Mesenchymal stem cell (in vitro differentiated cells and primary cell): ENCODE measurements at regions not wholly inside any gene's neighbourhood (a gene's known extent, or its start where the extent isn't known, plus 50 kb on each side); places are given as distances from the start of the nearest gene placed in this dataset.

Source experiments
- DNase-seq: peaks from one replicate; pipeline ENCODE4 v3.0.0-alpha.2; 2013
- H2AFZ ChIP-seq: one replicate; pipeline ENCODE4 v1.6.1; 2013; ENCODE audit warnings: low read depth, mild to moderate bottlenecking, control low read depth, inconsistent platforms, low read length, moderate library complexity
- H2AK5ac ChIP-seq: 2 replicates; pipeline ENCODE4 v1.6.1; 2013; ENCODE audit warnings: low read length, moderate library complexity, mild to moderate bottlenecking, inconsistent platforms; ENCODE audit not compliant: severe bottlenecking
- H2BK120ac ChIP-seq: one replicate; pipeline ENCODE4 v1.6.1; 2013; ENCODE audit warnings: low read depth, mild to moderate bottlenecking, inconsistent platforms, low read length, moderate library complexity
- H2BK12ac ChIP-seq, 2 experiments: one replicate each; pipeline ENCODE4 v1.6.1; 2013; ENCODE audit warnings: inconsistent platforms in 2 of 2, low read length in 2 of 2, mild to moderate bottlenecking in 2 of 2, moderate library complexity in 2 of 2, control low read depth in 1 of 2
- H2BK15ac ChIP-seq: one replicate; pipeline ENCODE4 v1.6.1; 2013; ENCODE audit warnings: mild to moderate bottlenecking, low read depth, inconsistent platforms; ENCODE audit not compliant: poor library complexity, severe bottlenecking
- H2BK5ac ChIP-seq: 2 replicates; pipeline ENCODE4 v1.6.1; 2013; ENCODE audit warnings: low read depth, mild to moderate bottlenecking, low read length, control low read depth, inconsistent platforms; ENCODE audit not compliant: poor library complexity, severe bottlenecking
- H3K14ac ChIP-seq, 2 experiments: one replicate each; pipeline ENCODE4 v1.6.1; 2013; ENCODE audit warnings: inconsistent platforms in 2 of 2, low read length in 2 of 2, control low read depth in 1 of 2, mild to moderate bottlenecking in 1 of 2, moderate library complexity in 1 of 2
- H3K18ac ChIP-seq, 2 experiments: one replicate each; pipeline ENCODE4 v1.6.1; 2013; ENCODE audit warnings: inconsistent platforms in 2 of 2, low read length in 2 of 2, control low read depth in 1 of 2, low read depth in 1 of 2, mild to moderate bottlenecking in 1 of 2
- H3K23ac ChIP-seq, 2 experiments: one replicate each; pipeline ENCODE4 v1.6.1; 2013; ENCODE audit warnings: inconsistent platforms in 2 of 2, low read length in 2 of 2, mild to moderate bottlenecking in 2 of 2, moderate library complexity in 2 of 2, control low read depth in 1 of 2
- H3K27ac ChIP-seq: 2 replicates; pipeline ENCODE4 v1.5.1; 2013; ENCODE audit warnings: mild to moderate bottlenecking, moderate library complexity, low read length, control low read depth, inconsistent platforms; ENCODE audit not compliant: poor library complexity, severe bottlenecking
- H3K27me3 ChIP-seq, 2 experiments: 2 replicates each; pipeline versions ENCODE4 v1.6.1 to v1.7.0; 2013; ENCODE audit warnings: low read length in 2 of 2, mild to moderate bottlenecking in 2 of 2, moderate library complexity in 2 of 2, control low read depth in 1 of 2, inconsistent platforms in 1 of 2; ENCODE audit not compliant: control insufficient read depth in 1 of 2, insufficient read depth in 1 of 2
- H3K36me3 ChIP-seq, 2 experiments: 2 replicates each; pipeline versions ENCODE4 v1.6.1 to v1.7.0; 2013; ENCODE audit warnings: low read length in 2 of 2, control low read depth in 1 of 2, inconsistent platforms in 1 of 2, low read depth in 1 of 2, mild to moderate bottlenecking in 1 of 2; ENCODE audit not compliant: insufficient read depth in 2 of 2, control insufficient read depth in 1 of 2
- H3K4ac ChIP-seq, 2 experiments: one replicate each; pipeline ENCODE4 v1.6.1; 2013; ENCODE audit warnings: inconsistent platforms in 2 of 2, low read length in 2 of 2, mild to moderate bottlenecking in 2 of 2, moderate library complexity in 2 of 2, control low read depth in 1 of 2, low read depth in 1 of 2
- H3K4me1 ChIP-seq: 2 replicates; pipeline ENCODE4 v1.6.1; 2013; ENCODE audit warnings: low read depth, low read length, control low read depth; ENCODE audit not compliant: control insufficient read depth, insufficient read depth
- H3K4me2 ChIP-seq: 2 replicates; pipeline ENCODE4 v1.6.1; 2013; ENCODE audit warnings: low read length, mild to moderate bottlenecking, inconsistent platforms; ENCODE audit not compliant: poor library complexity, severe bottlenecking
- H3K4me3 ChIP-seq, 2 experiments: 2 replicates each; pipeline versions ENCODE4 v1.5.1 to v1.7.0; 2013; ENCODE audit warnings: low read length in 2 of 2, mild to moderate bottlenecking in 2 of 2, control low read depth in 1 of 2, low read depth in 1 of 2; ENCODE audit not compliant: insufficient read depth in 1 of 2
- H3K79me1 ChIP-seq: replicated peaks from 2 replicates; pipeline ENCODE4 v1.6.1; 2013; ENCODE audit warnings: mild to moderate bottlenecking, control low read depth, low read length, inconsistent platforms; ENCODE audit not compliant: poor library complexity, severe bottlenecking
- H3K9ac ChIP-seq: 2 replicates; pipeline ENCODE4 v1.7.0; 2013; ENCODE audit warnings: mild to moderate bottlenecking, low read length, moderate library complexity
- H3K9me3 ChIP-seq: 2 replicates; pipeline ENCODE4 v1.7.0; 2013; ENCODE audit warnings: mild to moderate bottlenecking, low read length; ENCODE audit not compliant: control insufficient read depth
- H4K8ac ChIP-seq: one replicate; pipeline ENCODE4 v1.6.1; 2013; ENCODE audit warnings: inconsistent platforms, mild to moderate bottlenecking, low read length, moderate library complexity
- H4K91ac ChIP-seq: one replicate; pipeline ENCODE4 v1.6.1; 2013; ENCODE audit warnings: mild to moderate bottlenecking, low read length, inconsistent platforms
- WGBS: methylation state at CpG from one replicate; pipeline ENCODE4 v1.1.7; 2013; ENCODE audit warnings: mixed read lengths; 5-methylcytosine and 5-hydroxymethylcytosine counted together

DNA sequence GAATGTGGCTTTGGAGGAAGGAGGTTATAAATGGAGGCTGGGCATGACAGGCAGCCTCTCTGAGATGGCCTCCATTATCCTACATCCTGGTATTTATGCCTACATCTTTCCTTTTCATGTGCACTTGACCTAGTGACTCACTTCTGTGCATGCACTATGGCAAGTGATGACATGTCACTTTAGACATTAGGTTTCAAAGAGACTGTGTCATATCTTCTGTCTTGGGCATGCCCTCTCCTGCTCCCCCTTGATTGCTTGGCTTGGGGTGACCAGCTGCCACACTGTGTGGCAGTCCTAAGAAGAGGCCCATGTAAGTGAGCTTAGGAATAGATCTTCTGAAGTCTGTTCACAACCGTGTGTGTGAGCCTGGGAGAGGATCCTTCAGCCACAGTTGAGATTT is 472.8 kb downstream of the FGF9 start:
- Histone ChIP-seq H2AK5ac (no peak overlapping the region), H2BK15ac (no peak overlapping the region), H3K27me3 (no peaks in the 10 kb centered on the region), H2BK120ac (no peak overlapping the region), H3K4me2 (no peak overlapping the region), H2BK12ac (no peak overlapping the region), H4K8ac (no peak overlapping the region), H3K79me1 (peaks cover 6% of the 10 kb centered on the region), H2AFZ (no peak overlapping the region), H3K4me3 (no peak overlapping the region), H3K27ac (no peak overlapping the region), H3K9ac (no peak overlapping the region), H3K4me1 (no peaks in the 10 kb centered on the region), H3K9me3 (peaks cover 8% of the 10 kb centered on the region), H4K91ac (no peak overlapping the region), H3K4ac (no peak overlapping the region), H3K36me3 (no peaks in the 10 kb centered on the region), H3K23ac (no peak overlapping the region), H3K18ac (no peak overlapping the region), H3K14ac (no peak overlapping the region), H2BK5ac (no peak overlapping the region)
- 29% methylated on average over 1 of the region's 1 CpG for WGBS
- DNase-seq = no peak

DNA sequence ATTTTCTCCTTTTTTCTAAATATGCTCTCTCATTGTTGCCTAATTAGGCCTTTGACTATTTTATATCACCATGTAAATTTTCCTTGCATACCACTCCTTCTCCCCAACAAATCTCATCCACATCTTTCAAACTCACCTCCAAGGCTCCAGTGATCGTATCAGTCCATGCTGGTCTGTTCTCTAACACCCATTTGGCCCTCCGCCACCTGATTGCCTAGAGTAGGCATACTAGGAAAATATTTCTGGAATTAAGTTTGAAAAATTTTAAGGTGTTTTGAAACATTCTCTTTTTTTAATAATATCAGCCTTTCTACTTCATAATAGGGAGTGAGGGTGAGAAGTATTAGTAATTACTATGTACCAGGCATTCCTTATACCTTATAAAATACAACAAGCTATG is 473.9 kb downstream of the FGF9 start:
- Histone ChIP-seq H2BK120ac (no peak overlapping the region), H2BK15ac (no peak overlapping the region), H3K23ac (no peak overlapping the region), H3K79me1 (peaks cover 5% of the 10 kb centered on the region), H3K14ac (no peak overlapping the region), H3K36me3 (no peaks in the 10 kb centered on the region), H3K4me3 (no peak overlapping the region), H2BK5ac (no peak overlapping the region), H3K4me1 (no peaks in the 10 kb centered on the region), H3K9me3 (peaks cover 8% of the 10 kb centered on the region), H3K27ac (no peak overlapping the region), H3K18ac (no peak overlapping the region), H3K27me3 (no peaks in the 10 kb centered on the region), H3K4me2 (no peak overlapping the region), H2AFZ (no peak overlapping the region), H2BK12ac (no peak overlapping the region), H4K91ac (no peak overlapping the region), H2AK5ac (no peak overlapping the region), H3K9ac (no peak overlapping the region), H4K8ac (no peak overlapping the region), H3K4ac (no peak overlapping the region)
- DNase-seq = no peak
- 50% methylated on average over 1 of the region's 2 CpGs for WGBS

DNA sequence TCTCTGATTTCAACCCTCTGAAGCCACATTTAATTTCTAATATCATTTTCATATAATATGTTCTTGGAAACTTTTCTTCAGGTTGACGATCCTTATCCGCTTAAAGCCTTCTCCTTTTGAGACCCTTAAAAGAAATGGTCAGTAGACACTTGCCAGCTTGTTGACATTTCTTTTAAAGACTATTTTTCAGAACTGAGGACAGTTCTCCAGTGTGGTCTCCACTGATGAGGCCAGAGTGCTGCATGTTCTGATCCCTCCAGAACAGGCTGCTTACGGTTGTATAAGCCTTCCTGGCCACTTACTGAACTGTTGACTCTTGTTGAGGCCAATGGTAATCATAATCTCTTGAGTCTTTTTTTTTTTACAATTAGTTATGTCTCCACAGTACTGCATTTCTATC is 477.3 kb downstream of the FGF9 start:
- Histone ChIP-seq H2BK15ac (no peak overlapping the region), H2AK5ac (no peak overlapping the region), H4K91ac (no peak overlapping the region), H2AFZ (no peak overlapping the region), H3K14ac (no peak overlapping the region), H3K27me3 (no peaks in the 10 kb centered on the region), H3K79me1 (peaks cover 2% of the 10 kb centered on the region), H3K9ac (no peak overlapping the region), H3K23ac (no peak overlapping the region), H3K9me3 (peaks cover 8% of the 10 kb centered on the region), H3K4me3 (no peak overlapping the region), H3K36me3 (no peaks in the 10 kb centered on the region), H3K18ac (no peak overlapping the region), H3K4me1 (no peaks in the 10 kb centered on the region), H3K4ac (no peak overlapping the region), H4K8ac (no peak overlapping the region), H3K4me2 (no peak overlapping the region), H2BK120ac (no peak overlapping the region), H3K27ac (no peak overlapping the region), H2BK5ac (no peak overlapping the region), H2BK12ac (no peak overlapping the region)
- DNase-seq = no peak
- 80% methylated on average over 3 of the region's 3 CpGs for WGBS

DNA sequence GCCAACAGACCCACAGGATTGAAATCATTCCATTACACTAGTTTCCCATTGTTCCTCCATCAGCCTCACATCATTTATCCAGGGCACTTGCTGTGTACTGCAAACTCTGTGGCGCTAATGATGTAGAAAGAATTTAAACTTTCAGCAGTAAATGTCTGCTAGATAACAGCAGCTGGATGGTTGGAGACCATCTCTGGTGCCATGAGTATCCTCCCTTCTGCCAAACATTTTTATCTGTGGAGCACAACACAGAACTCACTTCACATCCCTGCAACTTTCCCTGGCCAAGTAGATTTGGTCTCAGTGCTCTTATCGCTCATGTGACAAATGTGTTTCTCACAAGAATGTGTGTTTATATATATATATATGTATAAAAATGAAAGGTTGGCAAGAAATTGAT is 481.9 kb downstream of the FGF9 start:
- no peak overlapping the region for H4K91ac ChIP-seq
- no peak overlapping the region for H3K23ac ChIP-seq
- no peak overlapping the region for H3K9ac ChIP-seq
- no peak overlapping the region for H3K4me3 ChIP-seq
- no peak overlapping the region for H3K4me2 ChIP-seq
- WGBS = 100% methylated on average over 1 of the region's 2 CpGs
- no peaks in the 10 kb centered on the region for H3K27me3 ChIP-seq
- no peak overlapping the region for H3K14ac ChIP-seq
- H3K4ac ChIP-seq = no peak overlapping the region
- H3K4me1 ChIP-seq = no peaks in the 10 kb centered on the region
- no peak for DNase-seq
- H2AFZ ChIP-seq = no peak overlapping the region
- peaks cover 4% of the 10 kb centered on the region for H3K9me3 ChIP-seq
- no peak overlapping the region for H3K18ac ChIP-seq
- H2BK15ac ChIP-seq = no peak overlapping the region
- no peaks in the 10 kb centered on the region for H3K79me1 ChIP-seq
- H2BK5ac ChIP-seq = no peak overlapping the region
- no peak overlapping the region for H2BK12ac ChIP-seq
- no peaks in the 10 kb centered on the region for H3K36me3 ChIP-seq
- no peak overlapping the region for H2AK5ac ChIP-seq
- no peak overlapping the region for H4K8ac ChIP-seq
- H3K27ac ChIP-seq = no peak overlapping the region
- H2BK120ac ChIP-seq = no peak overlapping the region
